Astrocyte of the spinal cord (primary cell): ENCODE measurements at regions not wholly inside any gene's neighbourhood (a gene's known extent, or its start where the extent isn't known, plus 50 kb on each side); places are given as distances from the start of the nearest gene placed in this dataset.

ENCODE experiments used
- DNase-seq: peaks from one replicate; pipeline ENCODE4 v3.0.0; 2011; ENCODE audit warnings: low read depth, low spot score
- H3K4me3 ChIP-seq: 2 replicates; pipeline ENCODE4 v1.5.1; 2011; ENCODE audit warnings: low read depth, mild to moderate bottlenecking, low read length, moderate library complexity
- in situ Hi-C: cut with HindIII; loops from 2 replicates; pipeline ENCODE4 v1.10.0; 2017; ENCODE audit warnings: low sequenced_read_pairs
- TF ChIP-seq, protein P1 (sequence below): IDR thresholded peaks from 2 replicates; pipeline ENCODE4 v1.5.1; 2012; ENCODE audit warnings: low read depth, mild to moderate bottlenecking, low read length, inconsistent platforms

DNA sequence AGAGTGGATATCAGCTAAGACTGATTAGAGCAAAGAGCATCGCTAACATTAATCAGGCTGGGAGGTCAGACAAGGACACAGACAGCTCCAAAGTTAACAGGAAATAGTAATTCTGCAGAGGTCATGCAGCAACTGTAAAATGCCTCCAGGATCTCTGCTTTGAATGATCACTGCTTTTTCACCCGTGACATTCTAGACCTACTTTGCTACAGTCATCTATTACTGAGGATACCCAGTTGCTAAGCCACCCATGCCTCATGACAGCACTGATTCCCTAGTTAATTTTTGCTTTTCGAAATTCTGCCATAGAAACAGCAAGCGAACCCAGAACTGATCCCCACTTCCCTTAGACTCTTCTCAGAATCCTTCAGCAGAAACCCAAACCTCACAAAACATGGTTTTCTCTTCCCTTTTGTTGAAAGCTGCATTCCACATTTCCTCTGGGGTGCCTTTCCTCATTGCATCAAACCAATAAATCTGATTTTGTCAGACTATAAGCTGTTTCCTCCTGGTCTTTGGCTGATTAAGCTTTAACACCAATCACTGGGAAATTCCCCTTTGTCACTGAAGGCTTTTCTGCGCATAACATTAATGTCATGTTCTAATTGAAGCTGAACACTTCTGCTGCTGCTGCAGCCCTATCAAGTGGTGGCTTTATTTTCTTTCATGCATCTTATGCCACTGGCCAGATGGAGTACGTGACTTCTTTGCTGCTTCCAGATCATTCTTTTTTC, 201.1 kb upstream of the CHD1 start:
- DNase-seq, result no peak
- TF ChIP-seq, protein P1, sequence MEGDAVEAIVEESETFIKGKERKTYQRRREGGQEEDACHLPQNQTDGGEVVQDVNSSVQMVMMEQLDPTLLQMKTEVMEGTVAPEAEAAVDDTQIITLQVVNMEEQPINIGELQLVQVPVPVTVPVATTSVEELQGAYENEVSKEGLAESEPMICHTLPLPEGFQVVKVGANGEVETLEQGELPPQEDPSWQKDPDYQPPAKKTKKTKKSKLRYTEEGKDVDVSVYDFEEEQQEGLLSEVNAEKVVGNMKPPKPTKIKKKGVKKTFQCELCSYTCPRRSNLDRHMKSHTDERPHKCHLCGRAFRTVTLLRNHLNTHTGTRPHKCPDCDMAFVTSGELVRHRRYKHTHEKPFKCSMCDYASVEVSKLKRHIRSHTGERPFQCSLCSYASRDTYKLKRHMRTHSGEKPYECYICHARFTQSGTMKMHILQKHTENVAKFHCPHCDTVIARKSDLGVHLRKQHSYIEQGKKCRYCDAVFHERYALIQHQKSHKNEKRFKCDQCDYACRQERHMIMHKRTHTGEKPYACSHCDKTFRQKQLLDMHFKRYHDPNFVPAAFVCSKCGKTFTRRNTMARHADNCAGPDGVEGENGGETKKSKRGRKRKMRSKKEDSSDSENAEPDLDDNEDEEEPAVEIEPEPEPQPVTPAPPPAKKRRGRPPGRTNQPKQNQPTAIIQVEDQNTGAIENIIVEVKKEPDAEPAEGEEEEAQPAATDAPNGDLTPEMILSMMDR, result no peak
- in situ Hi-C loops, result no loop called here
- H3K4me3 ChIP-seq, result no peak overlapping the region

DNA sequence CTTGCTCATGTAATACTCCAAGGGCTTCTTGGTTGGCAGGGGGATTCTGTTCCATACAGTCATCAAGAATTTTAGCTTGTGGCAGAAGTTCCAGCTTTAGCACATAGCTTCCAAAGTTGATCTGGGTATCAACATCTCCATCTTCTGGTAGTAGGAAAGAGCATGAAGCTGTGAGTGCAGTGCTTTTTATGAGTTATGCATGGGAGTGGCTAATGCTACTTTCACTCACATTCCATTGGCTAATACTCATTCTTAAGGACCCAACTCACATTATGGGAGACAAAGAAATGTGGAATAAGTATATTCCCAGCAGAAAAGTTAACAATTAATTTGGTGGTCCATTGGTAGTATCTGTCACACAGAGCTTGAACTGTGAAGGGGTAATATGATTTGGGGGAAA, 194.2 kb upstream of the CHD1 start:
- TF ChIP-seq, protein P1, result no peak
- in situ Hi-C loops, result no loop called here
- no peak for DNase-seq
- H3K4me3 ChIP-seq, result no peak overlapping the region

DNA sequence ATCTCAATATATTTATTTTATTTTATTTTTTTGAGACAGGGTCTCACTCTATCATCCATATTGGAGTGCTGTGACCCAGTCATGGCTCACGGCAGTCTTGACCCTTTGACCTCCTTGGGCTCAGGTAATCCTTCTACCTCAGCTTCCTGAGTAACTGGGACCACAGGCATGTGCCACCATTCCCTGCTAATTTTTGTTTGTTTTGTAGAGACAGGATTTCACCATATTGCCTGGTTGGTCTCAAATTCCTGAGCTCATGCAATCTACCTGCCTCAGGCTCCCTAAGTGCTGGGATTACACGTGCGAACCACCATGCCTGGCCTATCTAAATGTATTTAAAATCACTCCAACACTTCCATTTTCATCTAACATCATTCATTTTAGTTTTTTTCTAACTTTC, 190.5 kb upstream of the CHD1 start:
- TF ChIP-seq, protein P1, result no peak
- in situ Hi-C loops, result no loop called here
- DNase-seq, result no peak
- H3K4me3 ChIP-seq, result no peak overlapping the region

DNA sequence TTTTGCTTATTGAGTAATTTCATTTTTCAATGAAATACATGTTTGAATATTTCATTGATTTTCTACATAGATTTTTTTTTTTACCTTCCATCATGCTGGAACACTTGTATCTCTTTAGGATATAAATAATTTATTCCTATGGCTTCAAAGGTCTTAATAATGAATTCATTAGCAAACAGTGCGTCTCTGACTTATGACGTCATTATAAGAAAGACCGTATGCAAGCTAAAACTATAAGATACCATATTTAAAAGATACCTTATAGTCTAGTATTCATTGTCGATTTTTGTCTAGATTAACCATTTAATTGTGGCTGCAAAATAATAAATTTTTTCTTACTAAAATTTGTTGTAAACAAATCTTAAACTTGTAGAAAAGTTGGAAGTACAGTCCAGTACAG, 187.7 kb upstream of the CHD1 start:
- no peak for DNase-seq
- TF ChIP-seq, protein P1, result no peak
- in situ Hi-C loops, result no loop called here
- H3K4me3 ChIP-seq, result no peak overlapping the region

DNA sequence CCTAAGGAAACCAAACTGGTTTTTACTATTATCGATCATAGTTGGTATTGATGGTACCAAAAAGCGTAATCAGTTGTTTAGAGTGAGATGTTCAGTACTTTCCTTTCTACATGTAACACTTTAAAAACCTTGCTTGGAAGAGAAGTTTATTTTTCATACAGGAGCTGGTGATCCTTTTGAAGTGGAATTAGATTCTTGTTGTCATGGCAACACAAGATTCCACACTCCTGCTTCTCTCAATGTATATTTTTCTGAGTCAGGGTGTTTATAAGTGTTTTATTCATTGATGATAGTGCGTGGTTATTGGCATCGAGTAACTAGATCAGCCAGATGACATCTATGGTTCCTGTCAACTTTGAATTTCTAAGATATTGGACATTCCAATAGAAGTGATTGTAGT, 181.1 kb upstream of the CHD1 start:
- no peak overlapping the region for H3K4me3 ChIP-seq
- TF ChIP-seq, protein P1, result no peak
- no peak for DNase-seq
- in situ Hi-C loops, result no loop called here

DNA sequence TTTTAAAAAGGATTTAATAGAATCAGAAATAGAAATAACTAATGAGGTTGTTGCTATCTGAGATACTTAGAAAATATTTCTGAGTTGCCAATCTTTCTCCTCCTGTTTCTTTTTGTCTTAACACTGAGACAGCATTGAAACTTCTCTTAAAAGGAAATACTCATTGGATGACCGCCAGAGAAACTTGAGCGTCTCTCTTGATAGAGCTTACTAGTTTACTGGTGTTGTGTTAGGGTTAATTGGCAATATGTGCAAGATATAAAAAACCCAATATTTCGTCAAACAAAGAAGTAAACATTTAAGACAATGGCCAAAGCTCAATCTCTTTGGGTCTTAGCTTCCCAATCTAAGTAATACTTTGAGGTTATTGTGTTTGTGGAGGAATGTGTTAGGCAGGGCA, 176.4 kb upstream of the CHD1 start:
- in situ Hi-C loops, result no loop called here
- H3K4me3 ChIP-seq, result no peak overlapping the region
- TF ChIP-seq, protein P1, result no peak
- DNase-seq, result peak; percentile 43
